Activated naive CD4-positive, alpha-beta T cell treated with anti-CD3 and anti-CD28 coated beads, Interleukin-2, amount 50 U/mL, for 72 hours (primary cell): ENCODE measurements at regions not wholly inside any gene's neighbourhood (a gene's known extent, or its start where the extent isn't known, plus 50 kb on each side); places are given as distances from the start of the nearest gene placed in this dataset.
"Not testable (repeated sequence)": the region's sequence is repeated elsewhere in the genome, so short reads cannot be mapped to it uniquely, and the experiment has no call there.

ENCODE experiments used
- ATAC-seq, 2 donors: fragments of 150-1000 bp; cut with Tn5 transposase; 2 replicates each; pipeline ENCODE4 v1.10.0; 2021; ENCODE audit warnings: mild to moderate bottlenecking in 2 of 2, moderate library complexity in 2 of 2
- DNase-seq, 2 donors: peaks; one replicate each; pipeline ENCODE4 v3.0.0; 2021 to 2022; ENCODE audit warnings: low spot score in 2 of 2
- H3K27ac Mint-ChIP-seq, 2 donors: one replicate each; pipeline ENCODE4 v1.8.0; 2022; ENCODE audit warnings: mild to moderate bottlenecking in 2 of 2, mixed read lengths in 2 of 2
- H3K36me3 Mint-ChIP-seq, 2 donors: one replicate each; pipeline ENCODE4 v1.8.0; 2022; ENCODE audit warnings: mixed read lengths in 2 of 2
- H3K9me3 Mint-ChIP-seq, 2 donors: one replicate each; pipeline ENCODE4 v1.8.0; 2022; ENCODE audit warnings: mixed read lengths in 2 of 2

- Mint-ChIP-seq H3K36me3 (peaks cover 14 to 16% of the 10 kb centered on the region in 2 donors), H3K27ac (no peak overlapping the region), H3K9me3 (peaks cover 5 to 9% of the 10 kb centered on the region in 2 donors)
- DNase-seq (peak in 1 of 2 donors; percentile 33), ATAC-seq (no peak)
Observed at GRCh38 chr11:134656861-134657540, 245.0 kb upstream of the B3GAT1 start.

GRCh38 chr11:134656086-134656840 lies 244.2 kb upstream of the B3GAT1 start:
- peaks cover 14 to 16% of the 10 kb centered on the region in 2 donors for H3K36me3 Mint-ChIP-seq
- H3K27ac Mint-ChIP-seq: peak overlapping the region in 1 of 2 donors; percentile 83
- not testable (repeated sequence) for H3K9me3 Mint-ChIP-seq
- DNase-seq (peak in 1 of 2 donors; percentile 20), ATAC-seq (peak in 1 of 2 donors; percentile 13)

GRCh38 chr11:134655189-134655989 lies 243.3 kb upstream of the B3GAT1 start:
- DNase-seq (peak in 1 of 2 donors; percentile 39), ATAC-seq (peak in 1 of 2 donors; percentile 34)

GRCh38 chr11:134654161-134654915 lies 242.3 kb upstream of the B3GAT1 start:
- no peak overlapping the region for H3K27ac Mint-ChIP-seq
- peak; percentile 24 to 83 for ATAC-seq
- H3K9me3 Mint-ChIP-seq: peaks cover 5 to 6% of the 10 kb centered on the region in 2 donors
- H3K36me3 Mint-ChIP-seq: peaks cover 5 to 7% of the 10 kb centered on the region in 2 donors
- peak; percentile 33 to 40 for DNase-seq

More at GRCh38 chr11:134655189-134655989, 243.3 kb upstream of the B3GAT1 start:
- H3K27ac Mint-ChIP-seq: no peak overlapping the region
- H3K36me3 Mint-ChIP-seq: peaks cover 10 to 11% of the 10 kb centered on the region in 2 donors
- H3K9me3 Mint-ChIP-seq: peaks cover 5 to 6% of the 10 kb centered on the region in 2 donors

GRCh38 chr11:134652586-134653255 lies 240.7 kb upstream of the B3GAT1 start:
- DNase-seq: no peak
- H3K27ac Mint-ChIP-seq: no peak overlapping the region
- no peak for ATAC-seq
- peaks cover 5 to 7% of the 10 kb centered on the region in 2 donors for H3K36me3 Mint-ChIP-seq
- peaks cover 5 to 6% of the 10 kb centered on the region in 2 donors for H3K9me3 Mint-ChIP-seq

GRCh38 chr11:134647066-134647743 lies 235.2 kb upstream of the B3GAT1 start:
- Mint-ChIP-seq H3K9me3 (no peaks in the 10 kb centered on the region), H3K36me3 (no peaks in the 10 kb centered on the region), H3K27ac (no peak overlapping the region)
- DNase-seq (peak in 1 of 2 donors; percentile 28), ATAC-seq (peak; percentile 9 to 84)

- ATAC-seq: no peak
- peak in 1 of 2 donors; percentile 20 for DNase-seq
- no peaks in the 10 kb centered on the region for H3K9me3 Mint-ChIP-seq
- no peak overlapping the region for H3K27ac Mint-ChIP-seq
- no peaks in the 10 kb centered on the region for H3K36me3 Mint-ChIP-seq
Observed at GRCh38 chr11:134646561-134646960, 234.5 kb upstream of the B3GAT1 start.

GRCh38 chr11:134645576-134645975 lies 233.5 kb upstream of the B3GAT1 start:
- H3K9me3 Mint-ChIP-seq: no peaks in the 10 kb centered on the region
- no peak for ATAC-seq
- H3K27ac Mint-ChIP-seq: no peak overlapping the region
- H3K36me3 Mint-ChIP-seq: no peaks in the 10 kb centered on the region
- no peak for DNase-seq

- no peaks in the 10 kb centered on the region for H3K9me3 Mint-ChIP-seq
- DNase-seq: no peak
- no peak overlapping the region for H3K27ac Mint-ChIP-seq
- no peak for ATAC-seq
- H3K36me3 Mint-ChIP-seq: no peaks in the 10 kb centered on the region
Observed at GRCh38 chr11:134644476-134645456, 232.7 kb upstream of the B3GAT1 start.

GRCh38 chr11:134643115-134644012 lies 231.3 kb upstream of the B3GAT1 start:
- H3K27ac Mint-ChIP-seq: no peak overlapping the region
- H3K36me3 Mint-ChIP-seq: no peaks in the 10 kb centered on the region
- H3K9me3 Mint-ChIP-seq: no peaks in the 10 kb centered on the region
- DNase-seq (peak in 1 of 2 donors; percentile 16), ATAC-seq (no peak)

GRCh38 chr11:134642206-134642605 lies 230.2 kb upstream of the B3GAT1 start:
- ATAC-seq: no peak
- DNase-seq: no peak
- H3K9me3 Mint-ChIP-seq: no peaks in the 10 kb centered on the region
- H3K27ac Mint-ChIP-seq: no peak overlapping the region
- no peaks in the 10 kb centered on the region for H3K36me3 Mint-ChIP-seq

GRCh38 chr11:134640971-134641968 lies 229.2 kb upstream of the B3GAT1 start:
- H3K27ac Mint-ChIP-seq: no peak overlapping the region
- DNase-seq: no peak
- no peak for ATAC-seq
- no peaks in the 10 kb centered on the region for H3K36me3 Mint-ChIP-seq
- no peaks in the 10 kb centered on the region for H3K9me3 Mint-ChIP-seq
